Activated CD4-positive, alpha-beta memory T cell treated with anti-CD3 and anti-CD28 coated beads for 36 hours (primary cell): ENCODE measurements at regions not wholly inside any gene's neighbourhood (a gene's known extent, or its start where the extent isn't known, plus 50 kb on each side); places are given as distances from the start of the nearest gene placed in this dataset.

ENCODE experiments used
- CTCF ChIA-PET: fragments of 350-600 bp; sonication (Branson Sonifier 250); formaldehyde crosslinking; loops from one replicate; lab custom pipeline; 2021; ENCODE audit warnings: antibody characterized with exemption, inconsistent platforms; lab: Charles Lee
- POLR2A ChIA-PET: fragments of 350-600 bp; sonication (Branson Sonifier 250); formaldehyde crosslinking; loops from one replicate; lab custom pipeline; 2021; ENCODE audit warnings: antibody characterized with exemption; lab: Charles Lee
- DNase-seq: peaks from one replicate; pipeline ENCODE4 v3.0.0-alpha.2; 2020
- H3K27ac Mint-ChIP-seq: one replicate; pipeline ENCODE4 v1.8.0; 2021; ENCODE audit warnings: mixed read lengths
- H3K27me3 Mint-ChIP-seq: one replicate; pipeline ENCODE4 v1.8.0; 2021; ENCODE audit warnings: mixed read lengths
- H3K36me3 Mint-ChIP-seq: one replicate; pipeline ENCODE4 v1.8.0; 2021; ENCODE audit warnings: mixed read lengths
- H3K4me1 Mint-ChIP-seq: one replicate; pipeline ENCODE4 v1.8.0; 2021; ENCODE audit warnings: low read depth, mixed read lengths
- H3K4me3 Mint-ChIP-seq: one replicate; pipeline ENCODE4 v1.8.0; 2021; ENCODE audit warnings: mild to moderate bottlenecking, mixed read lengths
- H3K9me3 Mint-ChIP-seq: one replicate; pipeline ENCODE4 v1.8.0; 2021; ENCODE audit warnings: mixed read lengths
- intact Hi-C: fragments of 100-400 bp; cut with micrococcal nuclease; formaldehyde crosslinking; loops from one replicate; pipeline ENCODE4 v1.15.1; 2023

- Mint-ChIP-seq H3K4me1 (peaks cover 11% of the 10 kb centered on the region), H3K27ac (peak overlapping the region; percentile 36), H3K27me3 (no peaks in the 10 kb centered on the region), H3K36me3 (no peaks in the 10 kb centered on the region), H3K9me3 (peaks cover 11% of the 10 kb centered on the region), H3K4me3 (no peak overlapping the region)
- DNase-seq = no peak
- ChIA-PET POLR2A (interaction anchor here (1.3 kb wide), 1 partner anchor 11 kb away, joined by 3 read pairs; no protein-coding TSS in a partner anchor), CTCF (no interaction called here)
- intact Hi-C loops = no loop called here
Measured at GRCh38 chrX:40188573-40189417, 91.0 kb upstream of the BCOR start.

- Mint-ChIP-seq H3K27me3 (no peaks in the 10 kb centered on the region), H3K4me1 (peaks cover 11% of the 10 kb centered on the region), H3K27ac (no peak overlapping the region), H3K4me3 (no peak overlapping the region), H3K9me3 (peaks cover 12% of the 10 kb centered on the region), H3K36me3 (no peaks in the 10 kb centered on the region)
- CTCF ChIA-PET = no interaction called here
- intact Hi-C loops = no loop called here
- DNase-seq = no peak
- POLR2A ChIA-PET = no interaction called here
Measured at GRCh38 chrX:40184968-40185367, 87.2 kb upstream of the BCOR start.

GRCh38 chrX:40182615-40183014 lies 84.9 kb upstream of the BCOR start:
- no peak for DNase-seq
- Mint-ChIP-seq H3K27me3 (no peaks in the 10 kb centered on the region), H3K36me3 (no peaks in the 10 kb centered on the region), H3K4me3 (no peak overlapping the region), H3K4me1 (no peaks in the 10 kb centered on the region), H3K9me3 (peaks cover 14% of the 10 kb centered on the region), H3K27ac (no peak overlapping the region)
- ChIA-PET POLR2A (no interaction called here), CTCF (no interaction called here)
- intact Hi-C loops = no loop called here

GRCh38 chrX:40182095-40182494 lies 84.3 kb upstream of the BCOR start:
- Mint-ChIP-seq H3K36me3 (no peaks in the 10 kb centered on the region), H3K27me3 (no peaks in the 10 kb centered on the region), H3K9me3 (peaks cover 14% of the 10 kb centered on the region), H3K4me3 (no peak overlapping the region), H3K27ac (no peak overlapping the region), H3K4me1 (peaks cover 3% of the 10 kb centered on the region)
- CTCF ChIA-PET = no interaction called here
- no peak for DNase-seq
- POLR2A ChIA-PET = no interaction called here
- intact Hi-C loops = no loop called here

GRCh38 chrX:40179283-40179682 lies 81.5 kb upstream of the BCOR start:
- intact Hi-C loops = loop anchor here (10.0 kb wide), 1 partner anchor 906 kb away; the partner anchor contains the start of gene USP9X

GRCh38 chrX:40177942-40178715 lies 80.4 kb upstream of the BCOR start:
- peak overlapping the region; percentile 33 for H3K27ac Mint-ChIP-seq
- H3K27me3 Mint-ChIP-seq = no peaks in the 10 kb centered on the region
- ChIA-PET CTCF (interaction anchor here (1.0 to 1.4 kb wide), 2 partner anchors 9 to 81 kb away, joined by 4 to 5 read pairs; partner anchors contain the start of gene BCOR), POLR2A (interaction anchor here (0.8 to 1.8 kb wide), 5 partner anchors 10 to 323 kb away, joined by 3 to 7 read pairs (median 3); no protein-coding TSS in a partner anchor)
- no peak for DNase-seq
- peaks cover 11% of the 10 kb centered on the region for H3K4me1 Mint-ChIP-seq
- intact Hi-C loops = loop anchor here (10.0 kb wide), 1 partner anchor 907 kb away; the partner anchor contains the start of gene USP9X
- H3K4me3 Mint-ChIP-seq = no peak overlapping the region
- peaks cover 4% of the 10 kb centered on the region for H3K36me3 Mint-ChIP-seq
- H3K9me3 Mint-ChIP-seq = peaks cover 3% of the 10 kb centered on the region

More at GRCh38 chrX:40179283-40179682, 81.5 kb upstream of the BCOR start:
- Mint-ChIP-seq H3K4me1 (peaks cover 6% of the 10 kb centered on the region), H3K4me3 (no peak overlapping the region), H3K36me3 (peaks cover 1% of the 10 kb centered on the region), H3K9me3 (peaks cover 3% of the 10 kb centered on the region), H3K27ac (no peak overlapping the region), H3K27me3 (no peaks in the 10 kb centered on the region)
- no peak for DNase-seq
- CTCF ChIA-PET = no interaction called here
- POLR2A ChIA-PET = no interaction called here

GRCh38 chrX:40177489-40177888 lies 79.7 kb upstream of the BCOR start:
- CTCF ChIA-PET = interaction anchor here (1.0 to 1.4 kb wide), 2 partner anchors 9 to 80 kb away, joined by 4 to 5 read pairs; partner anchors contain the start of gene BCOR
- Mint-ChIP-seq H3K27ac (peak overlapping the region; percentile 100), H3K9me3 (peaks cover 3% of the 10 kb centered on the region), H3K27me3 (no peaks in the 10 kb centered on the region), H3K4me3 (peak overlapping the region; percentile 90), H3K4me1 (peaks cover 14% of the 10 kb centered on the region), H3K36me3 (peaks cover 5% of the 10 kb centered on the region)
- POLR2A ChIA-PET = interaction anchor here (0.8 to 1.8 kb wide), 7 partner anchors 11 to 323 kb away, joined by 3 to 7 read pairs (median 3); no protein-coding TSS in a partner anchor
- DNase-seq = no peak
- intact Hi-C loops = loop anchor here (10.0 kb wide), 1 partner anchor 907 kb away; the partner anchor contains the start of gene USP9X

- ChIA-PET CTCF (interaction anchor here (0.8 to 1.4 kb wide), 3 partner anchors 8 to 446 kb away, joined by 3 to 5 read pairs (median 4); partner anchors contain the start of gene BCOR), POLR2A (interaction anchor here (0.8 to 1.8 kb wide), 11 partner anchors 21 to 322 kb away, joined by 3 to 10 read pairs (median 4); partner anchors contain the start of gene BCOR)
- Mint-ChIP-seq H3K36me3 (peaks cover 5% of the 10 kb centered on the region), H3K27me3 (no peaks in the 10 kb centered on the region), H3K4me1 (peaks cover 14% of the 10 kb centered on the region), H3K4me3 (peak overlapping the region; percentile 90), H3K9me3 (peaks cover 3% of the 10 kb centered on the region), H3K27ac (peak overlapping the region; percentile 100)
- no peak for DNase-seq
- intact Hi-C loops = loop anchor here (10.0 kb wide), 1 partner anchor 908 kb away; the partner anchor contains the start of gene USP9X
Measured at GRCh38 chrX:40177117-40177430, 79.3 kb upstream of the BCOR start.

GRCh38 chrX:40176351-40177116 lies 78.8 kb upstream of the BCOR start:
- peaks cover 14% of the 10 kb centered on the region for H3K4me1 Mint-ChIP-seq
- peaks cover 5% of the 10 kb centered on the region for H3K36me3 Mint-ChIP-seq
- peak overlapping the region; percentile 90 for H3K4me3 Mint-ChIP-seq
- H3K9me3 Mint-ChIP-seq = peaks cover 3% of the 10 kb centered on the region
- H3K27me3 Mint-ChIP-seq = no peaks in the 10 kb centered on the region
- DNase-seq = peak; percentile 83
- peak overlapping the region; percentile 100 for H3K27ac Mint-ChIP-seq
- CTCF ChIA-PET = interaction anchor here (0.8 to 1.4 kb wide), 2 partner anchors 8 to 446 kb away, joined by 3 to 5 read pairs; no protein-coding TSS in a partner anchor
- POLR2A ChIA-PET = interaction anchor here (0.9 to 1.8 kb wide), 10 partner anchors 22 to 322 kb away, joined by 3 to 10 read pairs (median 4); partner anchors contain the start of gene BCOR
- intact Hi-C loops = loop anchor here (10.0 kb wide), 1 partner anchor 908 kb away; the partner anchor contains the start of gene USP9X

GRCh38 chrX:40175511-40176350 lies 78.0 kb upstream of the BCOR start:
- no peaks in the 10 kb centered on the region for H3K27me3 Mint-ChIP-seq
- CTCF ChIA-PET = no interaction called here
- POLR2A ChIA-PET = interaction anchor here (0.6 to 1.9 kb wide), 9 partner anchors 69 to 316 kb away, joined by 3 to 14 read pairs (median 4); partner anchors contain the start of gene BCOR

More at GRCh38 chrX:40175511-40176350, 78.0 kb upstream of the BCOR start:
- H3K9me3 Mint-ChIP-seq = peaks cover 3% of the 10 kb centered on the region
- H3K4me3 Mint-ChIP-seq = peak overlapping the region; percentile 90
- peaks cover 5% of the 10 kb centered on the region for H3K36me3 Mint-ChIP-seq
- intact Hi-C loops = loop anchor here (2.0 to 10.0 kb wide), 2 partner anchors 401 to 909 kb away; partner anchors contain the start of gene USP9X
- H3K4me1 Mint-ChIP-seq = peaks cover 18% of the 10 kb centered on the region
- DNase-seq = peak; percentile 81
- H3K27ac Mint-ChIP-seq = peak overlapping the region; percentile 100
